HG03139 (cell line): ENCODE measurements at regions not wholly inside any gene's neighbourhood (a gene's known extent, or its start where the extent isn't known, plus 50 kb on each side); places are given as distances from the start of the nearest gene placed in this dataset.
"Not testable (repeated sequence)": the region's sequence is repeated elsewhere in the genome, so short reads cannot be mapped to it uniquely, and the experiment has no call there.

Experiments
- ATAC-seq: cut with Tn5 transposase; IDR thresholded peaks from one replicate; pipeline ENCODE4 v1.9.1; 2021; ENCODE audit not compliant: unreplicated experiment

DNA sequence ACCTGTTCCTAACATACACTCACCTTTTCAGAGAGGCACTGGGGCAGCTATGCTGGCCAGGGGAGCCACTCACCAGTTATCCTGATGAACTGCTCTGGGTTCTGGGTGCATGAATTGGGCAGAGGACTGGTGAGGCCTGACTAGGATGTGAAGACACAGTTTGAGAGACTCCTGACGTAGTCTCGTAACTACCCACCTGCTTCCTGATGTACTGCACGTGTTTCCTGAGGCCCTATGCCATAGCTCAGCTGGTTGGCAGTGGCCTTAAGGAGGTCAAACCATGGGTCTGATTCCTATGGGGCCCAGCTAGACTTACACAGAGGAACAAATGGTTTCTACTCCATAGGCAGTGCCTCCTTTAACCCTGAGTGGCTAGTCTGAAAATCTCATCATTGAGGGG, 351.7 kb upstream of the FRG2C start:
- not testable (repeated sequence) for ATAC-seq

DNA sequence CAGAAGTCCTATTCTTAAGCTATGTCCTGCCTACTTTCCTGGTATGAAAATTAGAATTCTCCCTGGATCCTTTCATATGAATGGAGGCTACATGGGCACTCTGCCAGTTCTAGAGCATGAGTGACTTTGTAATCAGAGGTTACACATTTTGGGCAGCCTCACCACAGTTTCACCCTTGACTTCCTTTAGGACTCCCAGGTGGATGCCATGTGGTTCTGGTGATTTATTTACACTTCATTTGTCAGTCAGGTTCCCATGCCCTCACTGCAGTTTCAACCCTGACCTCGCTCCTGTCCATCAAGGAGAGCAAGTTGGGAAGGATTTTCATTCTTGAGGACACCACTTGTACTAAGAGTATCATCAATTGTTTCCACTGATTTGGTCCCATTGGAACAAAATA, 344.4 kb upstream of the FRG2C start:
- ATAC-seq, result not testable (repeated sequence)

DNA sequence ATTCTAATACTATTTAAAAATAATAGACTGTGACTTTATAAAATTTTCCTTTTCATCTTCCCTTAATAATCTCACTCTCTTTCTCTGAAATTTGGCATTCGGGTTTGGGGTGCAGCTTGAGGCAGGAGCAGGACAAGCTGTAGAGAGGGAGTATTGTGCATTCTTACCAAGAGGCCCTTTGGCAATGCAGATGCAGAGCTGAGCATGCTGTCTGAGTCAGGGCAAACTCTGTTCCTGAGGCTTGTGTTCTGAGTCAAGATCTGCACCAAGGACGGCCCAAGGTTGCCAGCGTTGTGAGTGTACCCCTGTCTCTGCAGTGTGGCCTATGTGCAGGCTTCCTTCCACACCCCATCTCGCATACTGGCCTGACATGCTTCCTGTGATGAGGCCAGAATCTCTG, 343.8 kb upstream of the FRG2C start:
- ATAC-seq, result no peak

DNA sequence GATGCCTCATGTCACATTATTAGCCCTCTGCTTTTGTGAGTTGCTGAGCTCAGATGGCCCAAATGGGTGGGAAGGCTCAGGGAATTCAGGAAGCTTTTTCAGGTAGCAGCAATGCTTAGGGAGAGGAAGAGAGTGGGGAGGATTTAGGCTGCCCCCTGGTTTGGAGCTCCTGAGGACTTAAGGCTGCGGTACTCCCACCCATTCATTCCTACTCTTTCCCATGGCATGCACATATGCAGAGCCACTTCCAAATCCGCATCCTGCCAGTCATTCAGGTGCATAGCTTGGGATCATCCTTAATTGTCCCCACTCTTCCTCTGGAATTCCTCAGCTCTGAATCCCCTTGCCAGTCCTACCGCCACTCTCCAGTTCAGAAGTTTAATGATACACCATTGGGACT, 343.1 kb upstream of the FRG2C start:
- no peak for ATAC-seq

GRCh38 chr3:75323936-75324335, 340.2 kb upstream of the FRG2C start:
- ATAC-seq, result not testable (repeated sequence)

DNA sequence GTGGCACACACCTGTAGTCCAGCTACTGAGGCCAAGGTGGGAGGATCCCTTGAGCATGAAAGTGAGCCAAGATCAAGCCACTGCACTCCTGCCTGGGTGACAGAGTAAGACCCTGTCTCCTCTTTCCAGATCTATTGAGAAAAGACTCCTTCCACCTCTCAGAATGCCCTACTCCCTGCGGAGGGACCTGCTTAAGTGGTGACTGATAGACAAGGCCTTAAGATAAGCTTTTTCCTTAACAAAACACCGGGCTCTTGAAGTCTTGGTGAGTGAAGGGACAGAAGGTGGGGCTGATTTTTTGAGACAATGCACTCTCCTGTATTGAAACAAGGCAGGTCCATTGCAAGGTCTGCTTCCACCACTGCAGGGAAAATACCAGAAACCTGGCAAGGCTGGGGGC, 338.4 kb upstream of the FRG2C start:
- ATAC-seq, result no peak

- no peak for ATAC-seq
Observed at GRCh38 chr3:75327453-75327852, 336.7 kb upstream of the FRG2C start.

DNA sequence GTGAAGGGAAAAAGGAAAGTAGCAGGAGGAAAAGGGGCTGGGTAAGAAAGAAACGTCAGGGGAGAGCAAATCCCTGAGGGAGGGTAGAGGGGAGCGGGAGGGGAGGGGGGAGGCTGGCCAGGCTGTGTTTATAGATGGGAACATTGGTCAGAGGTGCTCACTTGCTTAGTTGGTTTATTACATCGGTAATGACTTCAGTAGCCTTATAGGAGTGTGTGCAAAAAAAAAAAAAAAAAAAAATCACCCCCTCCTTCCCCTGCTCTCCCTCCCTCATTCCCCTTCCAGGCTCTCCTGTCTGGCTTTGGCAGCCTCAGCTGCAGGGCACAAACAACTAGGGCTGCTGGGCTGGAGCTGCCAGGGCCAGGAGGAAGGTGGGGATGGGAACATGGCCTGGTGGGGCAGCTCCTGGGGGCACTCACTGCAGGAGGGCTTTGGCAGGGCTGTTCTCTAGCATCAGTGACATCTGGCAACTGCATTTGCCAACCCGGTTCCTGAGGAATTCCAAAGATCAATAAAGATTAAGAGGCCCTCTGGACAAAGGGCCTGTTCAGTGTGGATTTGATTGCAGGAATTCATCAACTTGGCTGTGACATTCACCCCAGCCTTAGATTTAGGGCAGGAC, 334.5 kb upstream of the FRG2C start:
- no peak for ATAC-seq

- not testable (repeated sequence) for ATAC-seq
Observed at GRCh38 chr3:75330446-75330845, 333.7 kb upstream of the FRG2C start.

GRCh38 chr3:75332090-75332489, 332.0 kb upstream of the FRG2C start:
- not testable (repeated sequence) for ATAC-seq

GRCh38 chr3:75332794-75333193, 331.3 kb upstream of the FRG2C start:
- no peak for ATAC-seq

GRCh38 chr3:75334299-75334698, 329.8 kb upstream of the FRG2C start:
- no peak for ATAC-seq

- ATAC-seq, result no peak
Observed at GRCh38 chr3:75337226-75337900, 326.8 kb upstream of the FRG2C start.

DNA sequence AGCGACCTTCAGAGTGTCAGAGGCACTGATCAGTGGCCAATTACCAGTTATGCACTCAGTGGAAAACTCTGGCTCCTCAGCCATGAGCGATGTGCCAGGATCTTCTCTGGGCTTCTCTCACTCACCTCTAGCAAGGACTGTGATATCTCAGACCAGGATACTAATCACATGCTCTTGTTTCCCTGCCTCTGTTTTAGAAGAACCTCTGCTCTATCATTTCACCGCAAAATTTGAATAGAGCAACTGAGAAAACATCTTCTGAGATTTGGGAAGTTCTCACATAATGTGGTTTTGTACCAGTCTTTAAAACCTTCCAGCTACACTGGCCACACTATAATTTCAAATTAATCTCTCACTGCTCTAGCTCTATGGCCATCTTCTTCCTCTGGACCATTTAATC, 325.8 kb upstream of the FRG2C start:
- ATAC-seq, result no peak

DNA sequence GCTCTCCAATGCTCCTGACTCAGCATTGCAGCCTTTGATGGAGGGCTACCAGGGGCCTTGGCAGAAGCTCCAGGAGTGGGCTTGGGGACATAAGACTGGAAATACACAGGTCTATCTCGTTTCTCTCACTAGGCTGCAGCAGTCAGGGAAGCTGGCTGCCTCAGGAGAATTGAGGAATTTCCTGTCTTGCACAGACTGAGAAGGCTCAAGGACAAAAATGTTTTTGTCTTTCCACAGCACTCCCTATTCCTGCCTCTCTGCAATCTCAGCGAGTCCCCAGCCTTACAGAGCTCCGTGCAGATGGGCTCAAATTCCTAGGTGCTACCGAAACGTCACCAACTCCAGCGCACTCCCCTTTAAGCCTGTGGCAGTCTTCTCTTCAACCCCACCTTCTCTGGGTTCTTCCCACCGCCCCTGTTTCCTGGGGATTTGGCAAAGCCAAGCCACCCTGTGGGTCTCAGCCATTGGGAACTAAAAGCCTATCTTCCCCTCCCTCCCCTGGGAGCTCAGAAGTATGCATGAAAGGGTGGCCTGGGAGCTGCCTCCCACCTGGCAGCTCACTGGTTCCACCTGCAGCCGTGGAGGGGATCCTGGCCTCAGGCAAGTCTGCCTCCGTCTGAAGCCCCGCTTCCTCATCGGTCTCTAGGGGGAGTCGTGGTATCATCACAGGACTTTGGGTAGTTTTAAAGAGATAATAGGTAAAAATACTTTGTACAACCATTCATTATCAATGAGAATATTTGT, 322.6 kb upstream of the FRG2C start:
- ATAC-seq, result no peak

GRCh38 chr3:75342425-75342824, 321.7 kb upstream of the FRG2C start:
- no peak for ATAC-seq

DNA sequence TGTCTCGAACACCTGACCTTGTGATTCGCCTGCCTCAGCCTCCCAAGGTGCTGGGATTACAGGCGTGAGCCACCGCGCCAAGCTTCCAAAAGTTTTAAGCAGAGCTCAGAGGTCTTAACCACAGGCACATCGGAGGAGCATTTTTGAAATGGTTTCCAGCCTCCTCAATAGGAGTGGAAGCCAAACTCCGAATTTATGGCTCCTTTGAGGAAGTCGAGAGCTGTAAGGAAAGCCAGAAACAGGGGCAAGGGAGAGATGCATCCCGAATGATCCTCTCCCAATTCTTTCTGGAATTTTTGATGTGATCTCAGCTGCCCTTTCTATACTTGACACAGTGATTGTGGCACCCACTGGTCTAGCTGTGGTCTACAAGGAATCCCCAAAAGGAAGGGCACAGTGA, 313.6 kb upstream of the FRG2C start:
- ATAC-seq, result not testable (repeated sequence)

- not testable (repeated sequence) for ATAC-seq
Observed at GRCh38 chr3:75362086-75362784, 301.9 kb upstream of the FRG2C start.

GRCh38 chr3:75372964-75373363, 291.2 kb upstream of the FRG2C start:
- not testable (repeated sequence) for ATAC-seq

DNA sequence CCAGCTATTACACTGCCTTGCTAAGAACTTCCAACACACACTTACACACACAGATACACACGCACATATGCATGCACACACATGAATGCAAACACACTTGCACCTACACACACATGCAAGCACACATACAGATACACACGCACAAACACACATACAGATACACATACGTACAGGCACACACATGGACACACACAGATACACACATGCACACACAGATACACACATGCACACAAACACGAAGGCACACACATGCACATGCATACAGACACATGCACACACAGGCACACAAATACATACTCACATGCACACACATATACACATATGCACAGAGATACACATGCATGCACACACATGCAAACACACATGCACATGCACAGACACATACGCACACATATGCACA, 284.3 kb upstream of the FRG2C start:
- not testable (repeated sequence) for ATAC-seq

- no peak for ATAC-seq
Observed at GRCh38 chr3:75380276-75380771, 283.8 kb upstream of the FRG2C start.
